GM12878 (cell line): ENCODE measurements at regions not wholly inside any gene's neighbourhood (a gene's known extent, or its start where the extent isn't known, plus 50 kb on each side); places are given as distances from the start of the nearest gene placed in this dataset.

Experiments
- ATAC-seq: fragments of 200-7000 bp; cut with Tn5 transposase; 3 replicates; pipeline ENCODE4 v1.9.1; 2020; ENCODE audit warnings: mild to moderate bottlenecking, moderate library complexity
- BruUV-seq: library from RNA; stranded (reverse); fragments of 400-500 nt; replicated peaks from 2 replicates; lab custom pipeline; 2021; lab: Mats Ljungman, UMichigan
- CTCF ChIA-PET: fragments of 300-600 bp; sonication (Branson Sonifier 250); formaldehyde crosslinking; extraction: SDS; loops from one replicate; lab custom pipeline; 2021; ENCODE audit warnings: inconsistent platforms; lab: Yijun Ruan, JAX
- POLR2A ChIA-PET: fragments of 350-600 bp; formaldehyde crosslinking; extraction: SDS; loops from one replicate; lab custom pipeline; 2021; ENCODE audit warnings: inconsistent platforms; lab: Charles Lee
- RAD21 ChIA-PET: fragments of 300-600 bp; sonication (Branson Sonifier 250); formaldehyde crosslinking; loops from one replicate; lab custom pipeline; 2023; ENCODE audit warnings: antibody characterized with exemption; ENCODE audit not compliant: unreplicated experiment; lab: Charles Lee
- SMC1A ChIA-PET: fragments of 300-600 bp; sonication (Branson Sonifier 250); formaldehyde crosslinking; loops from one replicate; lab custom pipeline; 2023; ENCODE audit not compliant: unreplicated experiment, uncharacterized antibody; lab: Charles Lee
- DNase-seq: peaks from one replicate; pipeline ENCODE4 v3.0.0-alpha.2; 2011; ENCODE audit warnings: low read depth, low spot score
- FAIRE-seq: peaks from 3 replicates; lab custom pipeline; 2011; peaks lifted over from hg19 to GRCh38; lab: Jason Lieb, UNC
- H2AFZ ChIP-seq: 2 replicates; pipeline ENCODE4 v1.6.0; 2011; ENCODE audit warnings: low read depth, low read length, control low read depth; ENCODE audit not compliant: control insufficient read depth
- H3K27ac ChIP-seq: 2 replicates; pipeline ENCODE4 v1.5.1; 2011; ENCODE audit warnings: control low read depth; ENCODE audit not compliant: control insufficient read depth, insufficient read depth
- H3K27me3 ChIP-seq, 2 experiments: replicated peaks in 1 of 2; 2 replicates each; pipeline versions ENCODE4 v1.6.0 to v1.6.1; 2011; ENCODE audit warnings: low read length in 1 of 2; ENCODE audit not compliant: control insufficient read depth in 2 of 2, insufficient read depth in 2 of 2
- H3K36me3 ChIP-seq, 2 experiments: 2 replicates each; pipeline ENCODE4 v1.5.1; 2011; ENCODE audit warnings: low read length in 1 of 2; ENCODE audit not compliant: control insufficient read depth in 2 of 2, insufficient read depth in 2 of 2
- H3K4me1 ChIP-seq: 2 replicates; pipeline ENCODE4 v1.6.1; 2011; ENCODE audit warnings: mild to moderate bottlenecking, low read length, moderate library complexity, mixed read lengths; ENCODE audit not compliant: control insufficient read depth, insufficient read depth
- H3K4me2 ChIP-seq: 2 replicates; pipeline ENCODE4 v1.6.0; 2011; ENCODE audit warnings: control low read depth; ENCODE audit not compliant: control insufficient read depth, insufficient read depth
- H3K4me3 ChIP-seq: fragments of 200-600 bp; sonication (generic); 2 replicates; pipeline ENCODE4 v1.5.1; 2016
- H3K79me2 ChIP-seq: 2 replicates; pipeline ENCODE4 v1.6.0; 2011; ENCODE audit warnings: low read length; ENCODE audit not compliant: control insufficient read depth, insufficient read depth
- H3K9ac ChIP-seq: 2 replicates; pipeline ENCODE4 v1.8.0; 2011; ENCODE audit warnings: low read length, control low read depth, mixed read lengths; ENCODE audit not compliant: control insufficient read depth, insufficient read depth
- H3K9me3 ChIP-seq: replicated peaks from 3 replicates; pipeline ENCODE4 v1.5.1; 2011; ENCODE audit warnings: mild to moderate bottlenecking, low read length; ENCODE audit not compliant: control insufficient read depth, insufficient read depth
- H4K20me1 ChIP-seq: 2 replicates; pipeline ENCODE4 v1.6.0; 2011; ENCODE audit not compliant: control insufficient read depth, insufficient read depth
- BCL11A ChIP-seq: IDR thresholded peaks from 2 replicates; pipeline ENCODE4 v1.6.1; 2011; ENCODE audit warnings: low read depth, low read length
- CEBPZ ChIP-seq: fragments of 150-350 bp; IDR thresholded peaks from 2 replicates; pipeline ENCODE4 v1.6.1; 2016; ENCODE audit warnings: low read depth, low read length
- CHD1 ChIP-seq: IDR thresholded peaks from 2 replicates; pipeline ENCODE4 v1.6.1; 2012; ENCODE audit warnings: low read depth, low read length, improper control_type of control experiment
- ELK1 ChIP-seq: IDR thresholded peaks from 2 replicates; pipeline ENCODE4 v1.6.1; 2012; ENCODE audit warnings: low read depth, low read length, improper control_type of control experiment
- EZH2 ChIP-seq: IDR thresholded peaks from 2 replicates; pipeline ENCODE4 v1.6.1; 2012; ENCODE audit warnings: low read depth, mild to moderate bottlenecking, control low read depth, inconsistent platforms, low read length, borderline replicate concordance; ENCODE audit not compliant: control insufficient read depth
- HDAC2 ChIP-seq: fragments of 200-600 bp; sonication (generic); IDR thresholded peaks from 2 replicates; pipeline ENCODE4 v1.6.1; 2017
- HSF1 ChIP-seq: fragments of 150-350 bp; IDR thresholded peaks from 2 replicates; pipeline ENCODE4 v1.6.1; 2014; ENCODE audit warnings: mild to moderate bottlenecking, low read depth, low read length
- IRF3 ChIP-seq: fragments of 450-650 bp; IDR thresholded peaks from 2 replicates; pipeline ENCODE4 v1.6.1; 2014; ENCODE audit warnings: mild to moderate bottlenecking
- MEF2B ChIP-seq: fragments of 450-650 bp; IDR thresholded peaks from 2 replicates; pipeline ENCODE4 v1.6.1; 2018; ENCODE audit warnings: mild to moderate bottlenecking, moderate library complexity; ENCODE audit not compliant: partially characterized antibody, poor library complexity, severe bottlenecking
- MYC ChIP-seq: IDR thresholded peaks from 2 replicates; pipeline ENCODE4 v1.6.1; 2011; ENCODE audit warnings: mild to moderate bottlenecking, low read length, moderate library complexity, inconsistent platforms; ENCODE audit not compliant: insufficient read depth, insufficient replicate concordance, insufficient read length, severe bottlenecking
- PBX3 ChIP-seq: IDR thresholded peaks from 2 replicates; pipeline ENCODE4 v1.6.1; 2011; ENCODE audit warnings: mild to moderate bottlenecking, low read depth, low read length, moderate library complexity; ENCODE audit not compliant: insufficient replicate concordance
- YBX1 ChIP-seq: fragments of 450-650 bp; IDR thresholded peaks from 2 replicates; pipeline ENCODE4 v1.6.1; 2016; ENCODE audit warnings: antibody characterized with exemption
- ZBTB4 ChIP-seq: fragments of 450-650 bp; formaldehyde crosslinking; IDR thresholded peaks from 2 replicates; pipeline ENCODE4 v1.4.0; 2022; ENCODE audit warnings: mild to moderate bottlenecking, moderate library complexity
- WGBS: methylation state at CpG from one replicate; pipeline ENCODE4 v1.1.6; 2016; ENCODE audit warnings: low lambda C conversion rate; ENCODE audit not compliant: insufficient replicate concordance, insufficient coverage; ENCODE audit errors: missing lambda C conversion rate; 5-methylcytosine and 5-hydroxymethylcytosine counted together
- in situ Hi-C: fragments of 300-500 bp; cut with MboI; formaldehyde crosslinking; loops from 9 replicates; pipeline ENCODE4 v1.14.3; 2018; ENCODE audit warnings: mixed read lengths
- intact Hi-C: fragments of 100-400 bp; cut with micrococcal nuclease; formaldehyde crosslinking; loops from one replicate; pipeline ENCODE4 v1.14.2; 2022; ENCODE audit not compliant: unreplicated experiment

- Histone ChIP-seq H3K27me3 (no peaks in the 10 kb centered on the region), H4K20me1 (no peaks in the 10 kb centered on the region), H3K4me3 (no peak overlapping the region), H3K9ac (no peak overlapping the region), H3K27ac (no peak overlapping the region), H2AFZ (no peak overlapping the region), H3K4me2 (no peak overlapping the region), H3K9me3 (no peaks in the 10 kb centered on the region; the same call in 2 of the 3 replicates), H3K4me1 (no peaks in the 10 kb centered on the region), H3K79me2 (no peaks in the 10 kb centered on the region), H3K36me3 (no peaks in the 10 kb centered on the region)
- ChIA-PET SMC1A (no interaction called here), RAD21 (no interaction called here), CTCF (no interaction called here), POLR2A (no interaction called here)
- BruUV-seq: no TSS peak
- DNase-seq (no peak), FAIRE-seq (no peak), ATAC-seq (no peak)
- in situ Hi-C loops (no loop called here), intact Hi-C loops (no loop called here)
- WGBS: 33% methylated on average over 1 of the region's 1 CpG
- TF ChIP-seq CHD1 (no peak), ZBTB4 (no peak), HSF1 (no peak), ELK1 (no peak), EZH2 (no peak), PBX3 (no peak), BCL11A (no peak), HDAC2 (no peak), IRF3 (no peak), MEF2B (no peak), MYC (no peak), CEBPZ (no peak), YBX1 (no peak)
Measured at GRCh38 chr2:21429747-21430146, 306.0 kb downstream of the TDRD15 start.
